ENCODE measurements at regions not wholly inside any gene's neighbourhood (a gene's known extent, or its start where the extent isn't known, plus 50 kb on each side); places are given as distances from the start of the nearest gene placed in this dataset.

GRCh38 chr11:96714689-96715088 lies 324.9 kb downstream of the JRKL start:
- Histone ChIP-seq H3K36me3 (ENCODE audit: control insufficient read depth in 2 of 2, insufficient read depth in 2 of 2, low read length in 1 of 2) (no peaks in the 10 kb centered on the region), H3K79me2 (ENCODE audit: control insufficient read depth, insufficient read depth, low read length) (no peaks in the 10 kb centered on the region), H4K20me1 (ENCODE audit: control insufficient read depth, insufficient read depth) (no peaks in the 10 kb centered on the region), H3K9me3 (replicated peaks; ENCODE audit: control insufficient read depth, insufficient read depth, low read length) (no peaks in the 10 kb centered on the region), H3K27ac (ENCODE audit: control insufficient read depth, insufficient read depth) (no peak overlapping the region), H3K9ac (ENCODE audit: control insufficient read depth, insufficient read depth, low read length) (no peak overlapping the region), H3K4me2 (ENCODE audit: control insufficient read depth, insufficient read depth) (no peak overlapping the region), H2AFZ (ENCODE audit: control insufficient read depth, low read depth, low read length) (no peak overlapping the region), H3K4me1 (ENCODE audit: control insufficient read depth, insufficient read depth, low read length) (no peaks in the 10 kb centered on the region), H3K27me3 (replicated peaks in 1 of 2; ENCODE audit: control insufficient read depth in 2 of 2, insufficient read depth in 2 of 2, low read length in 1 of 2) (no peaks in the 10 kb centered on the region), H3K4me3 (no peak overlapping the region)
- BruUV-seq (replicated peaks): no TSS peak
- ATAC-seq (no peak), FAIRE-seq (no peak), DNase-seq (ENCODE audit: low read depth, low spot score) (no peak)
- in situ Hi-C loops (cut with MboI): no loop called here
- intact Hi-C loops (cut with micrococcal nuclease; ENCODE audit: unreplicated experiment): no loop called here
- ChIA-PET POLR2A (no interaction called here), SMC1A (ENCODE audit: uncharacterized antibody, unreplicated experiment) (interaction anchor here (1.2 kb wide), 1 partner anchor 16 kb away, joined by 3 read pairs; no protein-coding TSS in a partner anchor), CTCF (no interaction called here), RAD21 (ENCODE audit: unreplicated experiment) (no interaction called here)
- 43% methylated on average over 2 of the region's 2 CpGs for WGBS (ENCODE audit: insufficient coverage, insufficient replicate concordance, low lambda C conversion rate, missing lambda C conversion rate)
- TF ChIP-seq SIN3A (IDR thresholded peaks at IDR 0.05; ENCODE audit: low read depth, low read length) (no peak), REST (IDR thresholded peaks at IDR 0.05; ENCODE audit: low read depth, low read length) (no peak), ZNF24 (IDR thresholded peaks at IDR 0.05) (no peak), POU2F2 (IDR thresholded peaks at IDR 0.05; ENCODE audit: borderline replicate concordance, low read depth, low read length) (no peak), RELA (IDR thresholded peaks at IDR 0.05; ENCODE audit: borderline replicate concordance, partially characterized antibody) (no peak), JUNB (IDR thresholded peaks at IDR 0.05) (no peak), NFYA (IDR thresholded peaks at IDR 0.05; ENCODE audit: borderline replicate concordance, low read depth, low read length) (no peak), IRF4 (IDR thresholded peaks at IDR 0.05; ENCODE audit: low read depth, low read length) (no peak), MXI1 (IDR thresholded peaks at IDR 0.05; ENCODE audit: low read depth, low read length) (no peak), SMC3 (IDR thresholded peaks at IDR 0.05; ENCODE audit: borderline replicate concordance, low read length) (no peak), USF1 (IDR thresholded peaks at IDR 0.05; ENCODE audit: borderline replicate concordance, extremely low read length, insufficient read depth, low read depth, low read length) (no peak), CHD4 (IDR thresholded peaks at IDR 0.05) (no peak), TBL1XR1 (IDR thresholded peaks at IDR 0.05; ENCODE audit: low read depth, low read length) (no peak), CREB1 (IDR thresholded peaks at IDR 0.05; ENCODE audit: low read depth) (no peak), E4F1 (IDR thresholded peaks at IDR 0.05; ENCODE audit: borderline replicate concordance, partially characterized antibody) (no peak), ZNF622 (IDR thresholded peaks at IDR 0.05) (no peak), NR2C2 (IDR thresholded peaks at IDR 0.05; ENCODE audit: borderline replicate concordance, control insufficient read depth, insufficient read length, low read depth) (no peak)

All from GM12878 (cell line).